ENCODE measurements at regions not wholly inside any gene's neighbourhood (a gene's known extent, or its start where the extent isn't known, plus 50 kb on each side); places are given as distances from the start of the nearest gene placed in this dataset.
"Not testable (repeated sequence)": the region's sequence is repeated elsewhere in the genome, so short reads cannot be mapped to it uniquely, and the experiment has no call there.

GRCh38 chr3:195992956-195993595 is 84.7 kb upstream of the TNK2 start:
- TF ChIP-seq EZH2 (IDR thresholded peaks at IDR 0.05); POLR2AphosphoS5 (IDR thresholded peaks at IDR 0.05; ENCODE audit: borderline replicate concordance, low read depth, low read length); FOXP2 (optimal IDR thresholded peaks at IDR 0.05; ENCODE audit: control extremely low read depth, extremely low read length, insufficient read depth): not testable (repeated sequence)
